ENCODE measurements at regions not wholly inside any gene's neighbourhood (a gene's known extent, or its start where the extent isn't known, plus 50 kb on each side); places are given as distances from the start of the nearest gene placed in this dataset.

- no peaks in the 10 kb centered on the region for H3K4me1 ChIP-seq
- H3K27me3 ChIP-seq (ENCODE audit: insufficient read depth in 3 of 3, low read length in 2 of 3), result no peaks in the 10 kb centered on the region
- no peak overlapping the region for H3K27ac ChIP-seq
- DNase-seq (no peak), ATAC-seq (no peak)
- no peaks in the 10 kb centered on the region for H3K9me3 ChIP-seq
- no peaks in the 10 kb centered on the region for H3K36me3 ChIP-seq (ENCODE audit: insufficient read depth in 1 of 2, low read depth in 1 of 2)
- TF ChIP-seq, protein P1, sequence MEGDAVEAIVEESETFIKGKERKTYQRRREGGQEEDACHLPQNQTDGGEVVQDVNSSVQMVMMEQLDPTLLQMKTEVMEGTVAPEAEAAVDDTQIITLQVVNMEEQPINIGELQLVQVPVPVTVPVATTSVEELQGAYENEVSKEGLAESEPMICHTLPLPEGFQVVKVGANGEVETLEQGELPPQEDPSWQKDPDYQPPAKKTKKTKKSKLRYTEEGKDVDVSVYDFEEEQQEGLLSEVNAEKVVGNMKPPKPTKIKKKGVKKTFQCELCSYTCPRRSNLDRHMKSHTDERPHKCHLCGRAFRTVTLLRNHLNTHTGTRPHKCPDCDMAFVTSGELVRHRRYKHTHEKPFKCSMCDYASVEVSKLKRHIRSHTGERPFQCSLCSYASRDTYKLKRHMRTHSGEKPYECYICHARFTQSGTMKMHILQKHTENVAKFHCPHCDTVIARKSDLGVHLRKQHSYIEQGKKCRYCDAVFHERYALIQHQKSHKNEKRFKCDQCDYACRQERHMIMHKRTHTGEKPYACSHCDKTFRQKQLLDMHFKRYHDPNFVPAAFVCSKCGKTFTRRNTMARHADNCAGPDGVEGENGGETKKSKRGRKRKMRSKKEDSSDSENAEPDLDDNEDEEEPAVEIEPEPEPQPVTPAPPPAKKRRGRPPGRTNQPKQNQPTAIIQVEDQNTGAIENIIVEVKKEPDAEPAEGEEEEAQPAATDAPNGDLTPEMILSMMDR (IDR thresholded peaks at IDR 0.05), result no peak
- intact Hi-C loops (cut with DNase I), result no loop called here
- WGBS, 3 donors, result 65 to 70% (median 66%) methylated on average over 11 of the region's 11 CpGs
- no peak overlapping the region for H3K4me3 ChIP-seq
These were observed 237.1 kb downstream of the EBLN2 start for GRCh38 chr3:73298243-73299183.

DNA sequence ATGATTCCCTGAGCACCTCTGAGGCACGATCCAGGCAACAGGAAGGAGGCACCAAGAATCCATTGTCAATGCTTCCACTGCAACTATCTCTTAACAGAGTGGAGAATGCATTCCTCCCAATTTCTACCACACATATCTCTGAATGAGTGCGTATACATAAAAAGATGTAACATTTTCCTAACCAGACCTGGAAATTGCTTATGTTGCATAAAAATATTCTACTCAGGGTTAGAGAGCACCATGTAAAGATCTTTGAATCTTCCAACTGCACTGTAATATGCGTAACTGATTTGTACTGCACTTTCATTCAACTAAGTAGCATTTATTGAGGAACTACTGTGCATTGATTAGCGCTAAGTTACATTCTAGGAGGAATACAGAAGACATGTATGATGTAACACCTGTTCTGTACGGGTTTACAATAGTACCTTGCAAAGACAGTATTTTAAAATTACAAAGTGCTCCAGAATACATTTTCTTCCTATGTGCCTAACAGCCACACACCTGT, 237.8 kb downstream of the EBLN2 start:
- intact Hi-C loops (cut with DNase I), result no loop called here
- Histone ChIP-seq H3K4me1 (no peaks in the 10 kb centered on the region), H3K4me3 (no peak overlapping the region), H3K27ac (no peak overlapping the region), H3K36me3 (ENCODE audit: insufficient read depth in 1 of 2, low read depth in 1 of 2) (no peaks in the 10 kb centered on the region), H3K27me3 (ENCODE audit: insufficient read depth in 3 of 3, low read length in 2 of 3) (no peaks in the 10 kb centered on the region), H3K9me3 (no peaks in the 10 kb centered on the region)
- ATAC-seq (no peak), DNase-seq (no peak)
- 79 to 84% (median 82%) methylated on average over 5 of the region's 5 CpGs for WGBS, 3 donors
- TF ChIP-seq, protein P1 (IDR thresholded peaks at IDR 0.05), result no peak

DNA sequence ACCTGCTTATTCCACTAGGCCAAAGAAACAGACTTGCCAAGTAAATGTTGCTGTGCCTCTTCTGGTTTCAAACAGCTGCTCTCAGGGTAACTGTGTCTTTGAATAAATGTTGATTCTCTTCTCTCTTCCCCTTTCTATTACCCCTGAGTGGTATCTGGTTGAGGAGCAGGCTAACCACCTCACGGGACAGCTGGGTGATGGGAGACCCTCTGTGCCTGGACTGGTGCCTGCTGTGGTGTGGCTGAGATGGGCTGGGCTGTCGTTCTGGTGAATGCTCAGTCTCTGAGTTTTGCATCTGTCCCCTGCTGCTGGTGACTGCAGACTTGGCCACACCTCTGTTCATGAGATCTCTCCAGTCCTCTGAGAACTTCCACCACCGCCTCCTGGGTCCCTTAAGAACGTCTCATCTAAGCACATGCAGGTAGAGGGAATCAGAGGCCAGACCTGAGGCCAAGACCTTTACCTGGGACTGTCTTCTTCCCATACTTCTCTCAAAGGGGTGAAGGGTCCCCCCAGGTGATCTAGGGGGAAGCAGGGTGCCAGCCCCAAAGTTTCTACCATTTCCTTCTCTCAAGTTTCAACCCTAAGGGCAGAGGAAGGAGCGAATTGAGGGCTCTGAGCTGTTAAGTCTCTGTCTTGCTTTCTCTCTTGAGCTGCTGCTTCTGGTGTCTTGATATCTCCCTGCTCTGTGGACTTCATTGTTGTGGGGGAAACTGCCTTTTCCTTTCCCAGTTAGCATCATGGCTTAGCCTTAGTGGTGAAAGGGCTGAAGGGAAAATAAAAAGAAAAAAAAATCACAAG, 252.9 kb downstream of the EBLN2 start:
- no peak for DNase-seq
- no peak for ATAC-seq
- Histone ChIP-seq H3K27ac (no peak overlapping the region), H3K4me1 (no peaks in the 10 kb centered on the region), H3K4me3 (no peak overlapping the region), H3K9me3 (no peaks in the 10 kb centered on the region), H3K27me3 (ENCODE audit: insufficient read depth in 3 of 3, low read length in 2 of 3) (no peaks in the 10 kb centered on the region), H3K36me3 (ENCODE audit: insufficient read depth in 1 of 2, low read depth in 1 of 2) (no peaks in the 10 kb centered on the region)
- WGBS, 3 donors, result 55 to 72% (median 58%) methylated on average over 5 of the region's 5 CpGs
- TF ChIP-seq, protein P1 (IDR thresholded peaks at IDR 0.05), result no peak
- intact Hi-C loops (cut with DNase I), result no loop called here

GRCh38 chr3:73315706-73316105, 254.2 kb downstream of the EBLN2 start:
- TF ChIP-seq, protein P1 (IDR thresholded peaks at IDR 0.05), result no peak
- no peak for ATAC-seq
- WGBS, 3 donors, result 61 to 74% (median 67%) methylated on average over 10 of the region's 10 CpGs

More at GRCh38 chr3:73315706-73316105, 254.2 kb downstream of the EBLN2 start:
- no peaks in the 10 kb centered on the region for H3K36me3 ChIP-seq (ENCODE audit: insufficient read depth in 1 of 2, low read depth in 1 of 2)
- H3K9me3 ChIP-seq, result no peaks in the 10 kb centered on the region
- intact Hi-C loops (cut with DNase I), result no loop called here
- no peaks in the 10 kb centered on the region for H3K27me3 ChIP-seq (ENCODE audit: insufficient read depth in 3 of 3, low read length in 2 of 3)
- H3K4me1 ChIP-seq, result no peaks in the 10 kb centered on the region
- H3K27ac ChIP-seq, result no peak overlapping the region
- H3K4me3 ChIP-seq, result no peak overlapping the region
- no peak for DNase-seq

Measured in psoas muscle (tissue), 7 donors.